Amygdala (tissue), 56 donors: ENCODE measurements at regions not wholly inside any gene's neighbourhood (a gene's known extent, or its start where the extent isn't known, plus 50 kb on each side); places are given as distances from the start of the nearest gene placed in this dataset.
"Not testable (repeated sequence)": the region's sequence is repeated elsewhere in the genome, so short reads cannot be mapped to it uniquely, and the experiment has no call there.

Source experiments
- DNase-seq, 56 donors: peaks; one replicate each; lab custom pipeline; 2025; lab: John Stamatoyannopoulos, UW

DNA sequence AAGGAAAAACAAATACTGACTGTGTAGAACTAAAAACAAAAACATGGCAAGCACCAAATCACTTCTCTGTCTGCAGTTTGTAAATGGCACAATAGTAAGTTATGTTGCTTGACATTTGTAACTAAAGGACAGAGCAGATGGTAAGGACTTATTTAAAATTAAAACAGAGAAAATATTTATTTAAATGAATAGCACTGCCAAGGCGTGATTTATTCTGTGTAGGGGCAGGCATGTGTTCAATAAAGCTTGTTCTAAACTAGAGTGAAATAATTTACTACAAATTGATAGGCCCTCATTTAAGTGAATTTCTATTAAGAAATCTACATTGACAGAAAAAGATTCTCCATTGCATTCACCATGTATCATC lies 231.5 kb downstream of the CYLC2 start:
- no peak for DNase-seq

DNA sequence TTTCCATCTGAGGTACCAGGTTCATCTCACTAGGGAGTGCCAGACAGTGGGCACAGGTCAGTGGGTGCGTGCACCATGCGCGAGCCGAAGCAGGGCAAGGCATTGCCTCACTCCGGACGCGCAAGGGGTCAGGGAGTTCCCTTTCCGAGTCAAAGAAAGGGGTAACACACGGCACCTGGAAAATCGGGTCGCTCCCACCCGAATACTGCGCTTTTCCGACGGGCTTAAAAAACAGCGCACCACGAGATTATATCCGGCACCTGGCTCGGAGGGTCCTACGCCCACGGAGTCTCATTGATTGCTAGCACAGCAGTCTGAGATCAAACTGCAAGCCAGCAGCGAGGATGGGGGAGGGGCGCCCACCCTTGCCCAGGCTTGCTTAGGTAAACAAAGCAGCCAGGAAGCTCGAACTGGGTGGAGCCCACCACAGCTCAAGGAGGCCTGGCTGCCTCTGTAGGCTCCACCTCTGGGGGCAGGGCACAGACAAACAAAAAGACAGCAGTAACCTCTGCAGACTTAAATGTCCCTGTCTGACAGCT lies 242.5 kb downstream of the CYLC2 start:
- DNase-seq, result not testable (repeated sequence)

DNA sequence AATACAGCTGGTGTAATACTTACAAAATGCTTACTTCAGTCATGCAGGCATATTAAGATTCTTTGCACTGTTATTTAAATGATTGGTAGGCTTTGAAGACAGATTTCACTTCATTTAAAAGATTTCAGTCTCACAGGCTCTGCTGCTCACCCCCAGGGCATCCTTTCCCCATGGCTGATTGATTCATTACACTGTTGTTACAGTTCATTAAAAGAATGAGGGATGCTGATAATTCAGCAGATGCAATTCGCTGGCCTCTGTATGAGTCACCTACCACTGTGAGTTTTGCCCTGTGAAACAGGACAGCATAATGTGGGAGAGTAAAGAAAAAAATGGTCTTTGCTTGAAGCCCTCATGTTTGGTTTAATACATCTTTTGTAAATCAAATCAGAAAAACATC lies 246.9 kb downstream of the CYLC2 start:
- DNase-seq, result no peak

DNA sequence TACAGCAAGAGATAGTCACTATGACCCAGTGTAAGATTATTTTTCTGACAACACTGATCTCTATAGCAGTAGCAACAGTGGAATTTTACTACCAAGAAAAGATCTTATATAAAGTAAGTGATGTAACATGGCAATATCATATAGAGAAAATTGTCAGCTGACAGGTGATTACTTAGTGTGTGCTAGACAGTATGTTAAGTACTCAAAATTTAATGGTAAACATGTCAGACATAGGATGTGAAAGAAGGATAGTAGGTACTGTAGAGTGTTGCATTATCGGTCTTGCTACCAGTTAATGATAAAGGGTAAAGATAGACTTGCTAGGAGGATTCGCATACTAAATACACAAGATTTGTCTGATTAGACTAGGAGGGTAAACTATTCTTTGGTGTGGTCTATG lies 247.4 kb downstream of the CYLC2 start:
- no peak for DNase-seq

DNA sequence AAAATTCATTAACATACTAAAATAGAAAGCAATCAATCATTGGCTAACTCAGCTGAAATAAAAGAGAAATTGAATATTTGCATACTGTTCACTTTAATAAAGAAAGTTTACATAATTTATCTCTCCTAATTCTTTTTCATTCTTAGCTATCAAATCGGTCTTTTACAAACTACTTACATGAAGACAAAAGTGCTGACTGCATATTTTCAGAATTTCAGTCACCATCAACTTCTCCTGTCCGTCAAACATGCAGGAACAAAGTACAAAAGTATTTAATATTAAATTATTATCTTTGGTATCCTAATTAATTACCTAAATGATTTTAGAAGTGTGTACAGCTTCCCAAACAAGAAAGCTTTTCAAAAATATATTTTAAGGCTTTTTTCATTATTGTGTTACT lies 248.4 kb downstream of the CYLC2 start:
- DNase-seq, result no peak

DNA sequence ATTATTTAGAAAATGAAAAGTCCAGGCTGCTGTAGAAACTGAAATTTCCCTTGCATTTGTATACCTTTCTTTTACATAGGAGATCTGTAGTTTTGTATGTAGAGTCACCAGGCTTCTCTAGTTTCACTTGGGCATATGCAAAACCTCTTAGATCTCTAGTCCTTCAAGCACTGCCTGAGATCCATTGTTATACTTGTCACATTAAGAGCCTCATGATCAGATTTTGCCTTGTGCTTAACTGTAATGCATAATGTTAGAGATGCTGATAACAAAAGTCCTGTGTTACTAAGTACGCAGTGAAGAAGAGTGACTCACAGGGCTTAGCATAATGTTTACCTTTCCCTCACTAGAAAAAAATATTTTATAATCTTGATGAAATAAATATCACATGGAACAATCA lies 250.2 kb downstream of the CYLC2 start:
- no peak for DNase-seq

DNA sequence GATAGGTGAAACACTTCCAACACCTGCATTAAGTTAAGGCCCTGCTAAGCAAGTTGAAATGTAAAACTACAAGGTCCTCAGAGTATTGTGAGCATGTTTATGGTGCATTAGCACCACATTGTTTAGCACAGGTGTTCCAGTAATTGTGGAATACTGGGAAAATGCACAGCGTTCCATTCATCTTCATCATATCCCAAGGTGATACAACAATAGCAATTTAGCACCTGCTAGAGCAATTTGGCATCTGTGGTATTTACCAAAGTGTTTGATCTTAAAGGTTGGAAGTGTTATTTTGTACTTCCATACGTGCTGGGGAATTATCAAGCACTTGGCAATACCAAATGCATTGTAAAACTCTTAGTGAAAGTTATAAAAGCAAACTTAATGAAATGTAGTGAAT lies 266.8 kb downstream of the CYLC2 start:
- no peak for DNase-seq

DNA sequence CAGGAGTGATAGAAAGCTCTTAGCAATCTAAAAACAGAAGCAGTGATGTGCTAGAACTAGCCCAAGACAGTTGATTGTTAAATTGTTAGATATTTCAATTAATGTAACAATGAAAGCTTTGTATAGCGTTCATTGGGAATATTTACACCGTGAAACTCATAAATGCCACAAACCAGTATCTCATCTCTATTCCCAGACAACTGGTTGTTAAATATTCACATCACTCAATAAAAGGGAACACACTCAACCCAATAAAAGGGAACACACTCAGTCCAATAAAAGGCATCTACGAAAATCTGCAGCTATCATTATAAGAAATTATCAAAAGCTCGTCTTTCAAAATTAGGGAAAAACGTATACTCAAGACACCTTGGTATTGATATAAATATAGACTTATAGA lies 270.9 kb downstream of the CYLC2 start:
- DNase-seq, result no peak

DNA sequence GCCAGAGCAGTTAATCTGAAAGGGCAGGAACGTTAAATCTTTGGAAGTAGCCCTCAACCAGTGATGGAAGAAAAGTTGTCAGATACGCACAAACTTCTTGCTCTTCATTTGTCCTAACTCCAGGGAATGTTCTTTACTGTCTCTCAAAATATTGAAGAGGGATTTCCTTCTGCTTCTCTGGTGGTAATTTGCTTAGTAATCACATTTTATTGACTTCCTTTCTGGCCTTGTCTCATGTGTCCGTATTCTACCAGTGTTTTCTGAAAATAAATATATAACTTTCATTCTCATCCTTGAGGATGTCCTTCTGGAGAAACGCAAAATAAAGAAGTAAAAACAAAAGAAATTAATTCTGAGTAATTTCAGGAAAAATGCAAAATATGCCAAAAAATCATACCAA lies 282.1 kb downstream of the CYLC2 start:
- DNase-seq, result no peak

DNA sequence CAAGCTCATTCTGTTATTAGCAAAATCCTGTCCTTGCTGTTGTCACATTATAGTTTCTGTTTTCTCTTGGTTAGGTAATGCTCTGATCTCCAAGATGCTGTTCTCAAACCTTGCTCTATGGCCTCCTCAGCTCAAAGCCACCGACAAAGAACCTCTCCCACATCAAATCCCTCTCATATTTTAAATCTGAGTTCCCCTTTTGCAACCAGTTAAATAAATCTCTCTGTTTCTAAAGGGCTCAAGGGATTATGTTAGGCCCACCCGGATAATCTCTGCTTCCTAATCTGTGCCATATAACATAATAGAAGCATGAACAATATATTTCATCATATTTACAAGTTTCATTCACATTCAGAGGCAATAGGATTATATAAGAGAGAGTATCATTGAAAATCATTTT lies 286.0 kb downstream of the CYLC2 start:
- DNase-seq, result no peak

DNA sequence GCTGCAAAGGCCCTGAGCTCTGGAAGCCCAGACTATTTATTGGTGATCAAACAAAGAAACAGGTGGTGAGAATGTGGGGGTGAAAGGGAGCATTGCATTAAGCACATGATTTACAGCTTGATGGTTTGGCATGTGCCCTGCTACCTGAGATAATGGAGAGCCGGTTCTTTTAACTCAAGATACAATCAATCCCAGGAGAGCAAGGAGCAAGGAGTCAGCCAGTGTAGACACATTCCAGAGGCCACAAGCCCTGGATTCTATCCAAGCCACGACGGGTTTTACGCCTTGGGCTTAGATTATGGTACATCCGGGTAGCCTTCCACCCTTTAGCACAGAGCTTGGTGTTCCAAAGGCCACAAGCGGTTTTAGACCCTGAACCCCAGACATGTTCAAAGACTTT lies 292.2 kb downstream of the CYLC2 start:
- DNase-seq, result no peak

DNA sequence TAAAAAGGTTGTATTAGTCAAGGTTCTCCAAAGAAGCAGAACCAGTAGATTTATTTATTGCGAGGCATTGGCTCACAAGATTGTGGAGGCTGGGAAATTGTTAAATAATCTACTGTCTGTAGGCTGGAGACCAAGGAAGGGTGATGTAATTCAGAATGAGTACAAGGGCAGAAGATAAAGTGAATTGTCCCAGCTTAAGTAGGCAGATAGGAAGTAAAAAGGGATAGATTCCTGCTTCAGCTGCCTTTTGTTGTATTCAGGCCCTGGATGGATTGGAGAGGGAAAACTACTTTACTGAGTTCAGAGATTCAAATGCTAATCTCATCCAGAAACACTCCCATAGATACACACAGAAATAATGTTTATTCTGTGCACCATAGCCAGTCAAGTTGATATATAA lies 301.1 kb downstream of the CYLC2 start:
- no peak for DNase-seq

DNA sequence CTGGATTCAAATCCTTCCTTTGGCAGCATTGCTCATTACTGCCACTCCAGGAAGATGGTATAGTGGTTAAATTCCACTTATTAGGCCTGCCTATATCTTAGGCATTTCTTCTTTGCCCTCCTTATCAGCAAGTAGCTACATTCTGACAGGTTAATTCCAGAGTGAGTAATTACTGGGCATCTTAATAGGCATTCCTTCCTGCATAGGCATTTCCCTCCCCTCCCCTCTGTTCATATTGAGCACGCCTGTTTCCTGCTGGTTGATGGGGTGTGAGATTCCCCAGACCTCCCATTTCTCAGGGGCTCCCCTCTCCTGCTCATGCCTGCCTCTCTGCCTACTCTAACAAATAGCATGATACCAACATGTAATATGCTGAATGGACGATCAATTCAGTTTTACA lies 305.9 kb downstream of the CYLC2 start:
- DNase-seq, result no peak

DNA sequence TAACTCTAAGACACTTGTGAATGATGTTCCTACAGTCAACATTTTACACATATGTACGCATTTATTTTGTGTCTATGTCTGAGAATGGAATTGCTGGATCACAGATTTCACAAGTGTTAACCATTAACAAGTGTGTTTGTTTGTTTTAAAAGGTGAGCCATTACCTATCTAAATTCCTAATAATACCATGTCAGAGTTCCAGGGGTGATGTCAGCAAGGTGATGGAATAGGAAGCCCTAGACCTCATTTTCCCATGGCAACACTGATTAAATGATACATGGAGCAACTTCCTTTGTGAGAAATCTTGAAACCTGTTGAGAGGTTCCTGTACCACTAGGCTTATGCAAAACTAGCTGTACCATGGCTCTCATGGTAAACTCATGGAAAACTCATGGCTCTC lies 309.7 kb downstream of the CYLC2 start:
- DNase-seq, result no peak

DNA sequence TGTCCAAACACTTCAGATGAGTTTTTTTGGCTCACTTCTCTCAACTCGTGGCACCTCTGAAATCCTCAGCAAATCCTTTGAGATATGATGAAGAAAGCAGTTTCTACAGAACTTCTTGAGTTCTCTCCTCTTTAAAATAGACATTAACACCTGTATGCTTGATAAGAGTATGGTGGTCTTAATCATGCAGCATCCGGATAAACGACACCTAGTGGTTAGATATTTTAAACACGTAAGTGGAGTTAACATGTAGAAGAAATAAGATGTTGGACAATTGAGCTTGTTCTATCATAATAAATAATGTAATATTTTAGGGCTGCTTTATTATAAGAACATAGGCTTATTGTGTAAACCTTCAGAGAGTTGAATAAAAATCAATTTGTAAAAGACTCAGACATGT lies 324.8 kb downstream of the CYLC2 start:
- no peak for DNase-seq

DNA sequence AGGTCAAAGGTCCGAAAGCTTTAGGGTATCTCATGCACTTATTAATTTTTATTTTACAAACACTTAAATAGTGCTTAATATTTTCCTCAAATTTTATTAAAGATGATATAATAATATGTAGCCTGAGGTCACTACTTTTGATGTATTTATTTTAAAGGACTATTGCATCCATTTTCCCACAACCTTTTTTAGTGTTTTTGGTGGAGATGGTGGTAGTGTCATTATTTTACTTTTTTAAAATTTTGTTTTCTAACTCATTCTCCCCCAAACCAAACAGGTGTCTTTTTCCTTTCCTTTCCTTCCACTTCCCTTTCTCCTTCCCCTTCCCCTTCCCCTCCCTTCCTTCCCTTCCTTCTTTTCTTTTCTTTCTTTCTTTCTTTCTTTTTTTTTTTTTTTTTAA lies 328.6 kb downstream of the CYLC2 start:
- DNase-seq, result no peak

DNA sequence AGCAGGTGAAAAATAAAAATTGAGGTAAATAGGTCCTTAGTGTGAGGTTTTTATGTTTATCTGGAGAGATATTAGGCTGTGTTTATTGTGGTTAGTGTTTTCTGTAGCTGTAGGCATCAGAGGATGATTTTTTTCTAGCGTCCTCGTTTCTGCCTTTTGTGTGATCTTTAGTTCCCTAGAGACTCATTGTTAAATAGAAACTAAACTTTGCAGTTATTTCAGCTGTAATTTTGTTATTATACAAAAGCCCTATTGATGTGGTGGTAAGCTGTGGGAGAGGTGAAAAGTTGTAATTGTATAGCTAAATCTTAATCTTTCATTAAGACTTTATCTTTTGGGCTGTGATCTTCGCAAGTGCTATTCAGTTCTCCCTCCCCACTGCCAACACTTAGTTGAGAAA lies 340.3 kb downstream of the CYLC2 start:
- DNase-seq, result no peak

DNA sequence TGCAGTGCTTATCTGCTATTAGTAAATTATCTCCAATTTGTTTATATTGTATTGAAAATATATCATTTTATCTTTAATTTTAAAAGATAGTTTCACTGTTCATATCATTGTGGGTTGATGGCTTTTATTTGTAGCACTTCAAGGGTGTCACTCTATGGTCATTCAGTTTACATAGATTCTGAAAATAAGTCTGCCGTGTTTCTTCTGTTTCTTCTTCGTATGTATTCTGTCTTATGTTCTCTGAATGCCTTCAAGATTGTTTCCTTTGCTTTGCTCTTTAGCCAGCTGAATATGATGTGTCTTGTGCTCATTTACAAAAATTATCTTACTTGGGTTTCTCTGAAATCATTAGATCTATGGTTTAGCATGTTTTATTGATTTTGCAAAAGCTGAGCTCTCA lies 359.9 kb downstream of the CYLC2 start:
- no peak for DNase-seq

DNA sequence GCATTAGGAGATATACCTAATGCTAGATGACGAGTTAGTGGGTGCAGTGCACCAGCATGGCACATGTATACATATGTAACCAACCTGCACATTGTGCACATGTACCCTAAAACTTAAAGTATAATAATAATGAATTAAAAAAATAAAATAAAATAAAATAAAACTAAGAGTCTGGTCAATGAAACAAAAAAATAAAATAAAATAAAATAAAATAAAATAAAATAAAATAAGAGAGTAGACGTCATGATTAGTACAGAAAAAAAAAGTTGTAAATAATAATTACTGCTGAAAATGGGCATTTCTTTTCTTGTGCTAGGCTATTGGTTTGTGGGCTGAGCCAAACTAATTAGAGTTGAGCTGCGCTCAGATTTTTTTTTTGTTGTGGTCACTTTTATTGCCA lies 362.8 kb downstream of the CYLC2 start:
- not testable (repeated sequence) for DNase-seq

DNA sequence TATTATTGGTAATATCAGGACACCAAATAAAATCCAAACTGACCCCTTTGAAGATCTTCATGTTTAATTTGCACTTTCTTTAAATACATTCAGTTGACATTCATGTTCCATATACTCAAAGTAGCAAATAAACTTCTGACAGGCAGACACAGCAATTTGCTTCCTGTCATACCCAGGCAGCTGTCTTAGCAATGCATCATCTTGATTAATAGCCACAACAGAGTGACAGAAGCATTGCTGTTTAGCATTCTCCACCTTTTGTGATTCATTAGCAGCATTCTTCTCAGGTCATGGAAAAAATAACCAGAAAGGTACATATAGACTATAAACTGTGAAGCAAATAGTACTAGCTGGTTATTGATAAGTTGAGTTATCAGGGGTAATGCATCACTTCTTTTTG lies 366.8 kb downstream of the CYLC2 start:
- no peak for DNase-seq

DNA sequence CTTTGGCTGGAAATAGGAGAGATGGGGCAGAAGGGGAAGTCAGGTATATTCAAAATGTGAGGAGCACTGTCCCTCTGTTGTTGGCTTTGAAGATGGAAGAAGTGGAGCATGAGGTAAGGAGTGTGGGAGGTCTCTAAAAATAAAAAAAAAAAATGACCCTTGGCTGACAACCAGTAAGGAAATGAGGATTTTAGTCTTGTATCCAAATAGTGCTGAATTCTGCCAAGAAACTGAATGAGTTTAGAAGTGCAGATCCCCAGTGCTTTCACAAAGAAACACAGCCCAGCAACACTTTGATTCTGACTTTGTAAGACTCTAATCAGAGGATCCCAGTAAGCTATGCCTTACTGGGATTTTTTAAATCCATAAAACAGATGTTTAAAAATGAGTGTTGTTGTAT lies 367.9 kb downstream of the CYLC2 start:
- no peak for DNase-seq

DNA sequence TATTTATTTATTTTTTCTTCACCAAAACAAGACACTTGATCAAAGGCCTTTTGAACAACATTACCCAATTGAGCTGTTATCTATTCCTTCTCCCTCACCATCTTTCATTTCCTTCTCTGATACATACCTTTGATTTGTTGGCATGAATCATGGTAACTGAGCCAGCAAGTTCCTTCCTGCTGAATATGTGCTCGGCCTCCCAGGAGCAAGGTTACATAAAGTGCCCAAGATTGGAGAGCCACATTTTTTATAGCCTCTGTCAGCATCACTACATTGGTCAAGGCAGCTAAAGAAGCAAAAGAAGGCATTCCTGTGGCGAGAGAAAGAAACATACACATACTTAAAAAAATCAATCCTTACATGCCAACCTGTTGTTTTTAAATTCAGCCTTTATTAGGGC lies 369.6 kb downstream of the CYLC2 start:
- no peak for DNase-seq

DNA sequence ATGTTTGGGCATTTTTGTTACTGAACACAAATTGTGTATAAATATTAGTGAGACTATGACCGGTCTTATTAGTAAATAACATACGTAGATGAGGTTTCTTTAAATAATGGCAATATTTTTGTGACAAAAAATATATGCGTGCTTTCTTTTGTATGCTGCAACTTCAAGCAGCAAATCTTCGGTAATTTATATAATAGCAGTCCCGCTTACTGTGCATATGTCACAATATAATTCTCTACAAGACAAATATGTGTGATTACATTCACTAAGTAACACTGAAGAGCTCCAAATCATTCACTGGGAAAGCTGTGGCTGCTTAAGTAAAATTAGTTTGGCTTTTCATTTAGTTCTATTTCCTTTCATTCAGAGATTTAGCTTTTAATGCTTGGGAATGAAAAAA lies 376.0 kb downstream of the CYLC2 start:
- no peak for DNase-seq

DNA sequence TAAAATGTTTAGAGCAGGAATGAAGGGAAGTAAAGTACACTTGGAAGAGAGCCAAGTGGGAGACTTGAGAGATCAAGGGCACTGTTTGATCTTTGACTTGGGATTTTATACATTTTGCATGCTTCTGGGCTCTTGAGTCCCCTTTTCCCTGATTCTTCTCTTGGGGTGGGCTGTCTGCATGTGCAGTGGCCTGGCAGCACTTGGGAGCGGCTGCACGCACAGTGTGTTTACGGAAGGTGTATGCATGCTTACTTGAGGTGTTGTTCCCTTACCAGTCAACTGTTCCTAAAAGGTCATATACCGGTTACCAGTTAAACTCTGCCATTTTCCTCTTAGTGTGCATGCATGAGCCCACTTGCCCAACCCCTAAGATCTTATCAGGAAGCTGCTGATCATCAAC lies 377.7 kb downstream of the CYLC2 start:
- DNase-seq, result no peak
